ENCODE measurements at regions not wholly inside any gene's neighbourhood (a gene's known extent, or its start where the extent isn't known, plus 50 kb on each side); places are given as distances from the start of the nearest gene placed in this dataset.

- TF ChIP-seq POLR2AphosphoS5 (IDR thresholded peaks at IDR 0.05) (no peak), CTCF (IDR thresholded peaks at IDR 0.05) (no peak)
Measured at GRCh38 chr4:134327274-134328122, 125.9 kb upstream of the PABPC4L start.

All from upper lobe of left lung (tissue), 4 donors.